HEK293 (cell line): ENCODE measurements at regions not wholly inside any gene's neighbourhood (a gene's known extent, or its start where the extent isn't known, plus 50 kb on each side); places are given as distances from the start of the nearest gene placed in this dataset.
A peak's percentile ranks its signal among the peaks of the same experiment; 100 is the strongest.

Experiments used
- CTCF ChIA-PET: fragments of 350-600 bp; formaldehyde crosslinking; extraction: SDS; loops from one replicate; lab custom pipeline; 2021; ENCODE audit warnings: antibody characterized with exemption; lab: Yijun Ruan, JAX
- POLR2A ChIA-PET: fragments of 300-600 bp; formaldehyde crosslinking; extraction: SDS; loops from one replicate; lab custom pipeline; 2020; ENCODE audit warnings: antibody characterized with exemption, inconsistent platforms; lab: Yijun Ruan, JAX
- H3K27ac ChIP-seq: fragments of 200-500 bp; sonication (Bioruptor generic); 2 replicates; pipeline ENCODE4 v1.5.1; 2014; ENCODE audit warnings: low read depth, low read length, control low read depth, inconsistent platforms; ENCODE audit errors: extremely low read depth
- H3K36me3 ChIP-seq, 2 experiments: fragments of 200-500 bp in 1 of 2; sonication (Bioruptor generic) in 1 of 2; 1 replicate in 1 of 2; 2 replicates in 1 of 2; pipeline ENCODE4 v1.5.1; 2014 to 2017; ENCODE audit warnings: inconsistent platforms in 2 of 2, low read length in 2 of 2; ENCODE audit not compliant: control insufficient read depth in 2 of 2, insufficient read depth in 1 of 2
- H3K4me1 ChIP-seq: fragments of 200-500 bp; sonication (Bioruptor generic); 2 replicates; pipeline ENCODE4 v1.5.1; 2014; ENCODE audit warnings: mild to moderate bottlenecking, low read length, inconsistent platforms; ENCODE audit not compliant: control insufficient read depth, insufficient read depth
- H3K4me3 ChIP-seq: 2 replicates; pipeline ENCODE4 v1.5.1; 2011; ENCODE audit warnings: low read depth, mild to moderate bottlenecking, control low read depth, low read length, moderate library complexity
- H3K9me3 ChIP-seq: fragments of 200-500 bp; sonication (Bioruptor generic); 2 replicates; pipeline ENCODE4 v1.5.1; 2014; ENCODE audit warnings: low read depth, low read length, inconsistent platforms; ENCODE audit not compliant: control insufficient read depth, insufficient read depth
- EGR2 ChIP-seq: fragments of 450-650 bp; formaldehyde crosslinking; IDR thresholded peaks from 2 replicates; pipeline ENCODE4 v1.5.1; 2016; ENCODE audit warnings: low read depth, missing biosample characterization, missing genetic modification characterization
- FEZF1 ChIP-seq: fragments of 450-650 bp; formaldehyde crosslinking; IDR thresholded peaks from 2 replicates; pipeline ENCODE4 v1.5.1; 2016; ENCODE audit warnings: missing biosample characterization, missing genetic modification characterization
- MYNN ChIP-seq: fragments of 450-650 bp; formaldehyde crosslinking; IDR thresholded peaks from 2 replicates; pipeline ENCODE4 v1.5.1; 2016; ENCODE audit warnings: missing biosample characterization, missing genetic modification characterization, borderline replicate concordance
- OSR2 ChIP-seq: fragments of 450-650 bp; formaldehyde crosslinking; IDR thresholded peaks from 2 replicates; pipeline ENCODE4 v1.5.1; 2016; ENCODE audit warnings: missing biosample characterization, missing genetic modification characterization
- PRDM1 ChIP-seq: fragments of 450-650 bp; formaldehyde crosslinking; IDR thresholded peaks from 2 replicates; pipeline ENCODE4; 2016; ENCODE audit warnings: missing biosample characterization, missing genetic modification characterization
- SCRT2 ChIP-seq: fragments of 450-650 bp; formaldehyde crosslinking; IDR thresholded peaks from 2 replicates; pipeline ENCODE4 v1.5.1; 2016; ENCODE audit warnings: missing biosample characterization, missing genetic modification characterization
- TRIM28 ChIP-seq: IDR thresholded peaks from 2 replicates; pipeline ENCODE4 v1.6.1; 2011; ENCODE audit warnings: low read length, control low read depth, borderline replicate concordance
- ZBTB17 ChIP-seq: fragments of 450-650 bp; formaldehyde crosslinking; IDR thresholded peaks from 2 replicates; pipeline ENCODE4 v1.5.1; 2016; ENCODE audit warnings: missing biosample characterization, missing genetic modification characterization
- ZBTB20 ChIP-seq: fragments of 450-650 bp; formaldehyde crosslinking; IDR thresholded peaks from 2 replicates; pipeline ENCODE4 v1.5.1; 2016; ENCODE audit warnings: missing biosample characterization, missing genetic modification characterization
- ZBTB21 ChIP-seq: fragments of 450-650 bp; formaldehyde crosslinking; IDR thresholded peaks from 2 replicates; pipeline ENCODE4 v1.5.1; 2017; ENCODE audit warnings: missing biosample characterization, missing genetic modification characterization
- ZBTB44 ChIP-seq: fragments of 450-650 bp; IDR thresholded peaks from 2 replicates; pipeline ENCODE4 v1.5.1; 2018; ENCODE audit warnings: missing biosample characterization, mild to moderate bottlenecking, missing genetic modification characterization
- ZNF146 ChIP-seq: fragments of 450-650 bp; formaldehyde crosslinking; IDR thresholded peaks from 2 replicates; pipeline ENCODE4 v1.5.1; 2016; ENCODE audit warnings: missing biosample characterization, missing genetic modification characterization
- ZNF302 ChIP-seq: fragments of 450-650 bp; formaldehyde crosslinking; IDR thresholded peaks from 2 replicates; pipeline ENCODE4 v1.5.1; 2016; ENCODE audit warnings: missing biosample characterization, missing genetic modification characterization, low read depth
- ZNF514 ChIP-seq: fragments of 450-650 bp; formaldehyde crosslinking; IDR thresholded peaks from 2 replicates; pipeline ENCODE4 v1.5.1; 2016; ENCODE audit warnings: missing biosample characterization, missing genetic modification characterization
- ZNF521 ChIP-seq: fragments of 450-650 bp; formaldehyde crosslinking; IDR thresholded peaks from 2 replicates; pipeline ENCODE4 v1.5.1; 2017; ENCODE audit warnings: missing biosample characterization, mild to moderate bottlenecking, missing genetic modification characterization
- ZNF529 ChIP-seq: fragments of 450-650 bp; formaldehyde crosslinking; IDR thresholded peaks from 2 replicates; pipeline ENCODE4 v1.5.1; 2017; ENCODE audit warnings: missing genetic modification characterization, missing biosample characterization; ENCODE audit not compliant: insufficient replicate concordance
- ZNF555 ChIP-seq: fragments of 450-650 bp; formaldehyde crosslinking; conservative IDR thresholded peaks from 2 replicates; pipeline ENCODE4 v1.5.1; 2017; ENCODE audit warnings: missing biosample characterization, mild to moderate bottlenecking, missing genetic modification characterization, inconsistent platforms
- ZNF571 ChIP-seq: fragments of 450-650 bp; formaldehyde crosslinking; IDR thresholded peaks from 2 replicates; pipeline ENCODE4 v1.5.0; 2017; ENCODE audit warnings: missing biosample characterization, missing genetic modification characterization
- ZNF777 ChIP-seq: fragments of 450-650 bp; formaldehyde crosslinking; IDR thresholded peaks from 2 replicates; pipeline ENCODE4 v1.5.1; 2017; ENCODE audit warnings: missing biosample characterization, missing genetic modification characterization, borderline replicate concordance
- ZSCAN16 ChIP-seq: fragments of 450-650 bp; formaldehyde crosslinking; IDR thresholded peaks from 2 replicates; pipeline ENCODE4 v1.5.1; 2016; ENCODE audit warnings: missing biosample characterization, missing genetic modification characterization
- ZSCAN18 ChIP-seq: fragments of 450-650 bp; formaldehyde crosslinking; IDR thresholded peaks from 2 replicates; pipeline ENCODE4 v1.5.1; 2016; ENCODE audit warnings: missing biosample characterization, missing genetic modification characterization
- ZXDB ChIP-seq: fragments of 450-650 bp; formaldehyde crosslinking; IDR thresholded peaks from 2 replicates; pipeline ENCODE4 v1.5.1; 2016; ENCODE audit warnings: missing biosample characterization, missing genetic modification characterization
- TF ChIP-seq, protein P1 (sequence below): fragments of 450-650 bp; formaldehyde crosslinking; IDR thresholded peaks from 2 replicates; pipeline ENCODE4 v1.5.1; 2017; ENCODE audit warnings: missing biosample characterization, missing genetic modification characterization
- TF ChIP-seq, protein P2 (sequence below): fragments of 450-650 bp; formaldehyde crosslinking; IDR thresholded peaks from 2 replicates; pipeline ENCODE4 v1.5.1; 2017; ENCODE audit warnings: missing biosample characterization, missing genetic modification characterization
- TF ChIP-seq, protein P3 (sequence below): fragments of 450-650 bp; formaldehyde crosslinking; IDR thresholded peaks from 2 replicates; pipeline ENCODE4 v1.5.1; 2016; ENCODE audit warnings: missing biosample characterization, missing genetic modification characterization
- TF ChIP-seq, protein P4 (sequence below): IDR thresholded peaks from 2 replicates; pipeline ENCODE4 v1.6.1; 2011; ENCODE audit warnings: mild to moderate bottlenecking, low read depth, low read length, borderline replicate concordance

DNA sequence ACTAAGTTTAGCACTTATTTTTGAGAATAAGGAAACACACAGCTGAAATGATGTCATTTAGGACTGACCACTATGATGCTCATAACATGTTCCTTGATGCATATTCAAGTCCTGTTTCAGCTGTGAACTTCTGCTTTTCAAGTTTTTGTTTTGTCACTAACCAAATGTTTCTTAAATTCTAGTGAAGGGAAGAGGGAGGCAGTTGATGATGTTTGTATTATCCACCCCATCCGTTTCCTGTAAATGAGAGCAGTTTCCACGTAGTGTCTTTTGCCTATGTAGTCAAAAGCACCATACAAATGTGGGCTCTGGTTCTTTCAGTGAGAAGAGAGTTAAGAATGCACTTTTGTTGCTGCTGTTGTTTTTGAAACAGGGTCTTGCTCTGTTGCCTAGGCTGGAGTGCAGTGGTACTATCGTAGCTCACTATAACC lies 491.8 kb downstream of the PCNX1 start:
- H3K27ac ChIP-seq = no peak overlapping the region
- POLR2A ChIA-PET = no interaction called here
- CTCF ChIA-PET = no interaction called here

GRCh38 chr14:71400871-71401321 lies 493.6 kb downstream of the PCNX1 start:
- Histone ChIP-seq H3K4me1 (peaks cover 10% of the 10 kb centered on the region), H3K4me3 (no peak overlapping the region), H3K27ac (no peak overlapping the region), H3K9me3 (no peaks in the 10 kb centered on the region), H3K36me3 (no peaks in the 10 kb centered on the region)
- CTCF ChIA-PET = interaction anchor here (1.2 kb wide), 1 partner anchor 192 kb away, joined by 3 read pairs; no protein-coding TSS in a partner anchor
- 0 out of 2 replicates have a peak, but pooled peaks have one; percentile 23 for TF ChIP-seq PRDM1
- TF ChIP-seq OSR2 (tag by site-specific recombination) = peak; percentile 88
- TF ChIP-seq ZNF777 (tag by site-specific recombination) = no peak
- TF ChIP-seq, protein P1, sequence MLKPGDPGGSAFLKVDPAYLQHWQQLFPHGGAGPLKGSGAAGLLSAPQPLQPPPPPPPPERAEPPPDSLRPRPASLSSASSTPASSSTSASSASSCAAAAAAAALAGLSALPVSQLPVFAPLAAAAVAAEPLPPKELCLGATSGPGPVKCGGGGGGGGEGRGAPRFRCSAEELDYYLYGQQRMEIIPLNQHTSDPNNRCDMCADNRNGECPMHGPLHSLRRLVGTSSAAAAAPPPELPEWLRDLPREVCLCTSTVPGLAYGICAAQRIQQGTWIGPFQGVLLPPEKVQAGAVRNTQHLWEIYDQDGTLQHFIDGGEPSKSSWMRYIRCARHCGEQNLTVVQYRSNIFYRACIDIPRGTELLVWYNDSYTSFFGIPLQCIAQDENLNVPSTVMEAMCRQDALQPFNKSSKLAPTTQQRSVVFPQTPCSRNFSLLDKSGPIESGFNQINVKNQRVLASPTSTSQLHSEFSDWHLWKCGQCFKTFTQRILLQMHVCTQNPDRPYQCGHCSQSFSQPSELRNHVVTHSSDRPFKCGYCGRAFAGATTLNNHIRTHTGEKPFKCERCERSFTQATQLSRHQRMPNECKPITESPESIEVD (tag by site-specific recombination) = peak; percentile 97
- no peak for TF ChIP-seq ZBTB21 (tag by site-specific recombination)
- TF ChIP-seq ZBTB17 (tag by site-specific recombination) = 0 out of 2 replicates have a peak, but pooled peaks have one; percentile 13
- no peak for TF ChIP-seq ZSCAN18 (tag by site-specific recombination)
- no peak for TF ChIP-seq EGR2
- TF ChIP-seq ZNF514 (tag by site-specific recombination) = no peak
- 0 out of 2 replicates have a peak, but pooled peaks have one; percentile 19 for TF ChIP-seq ZBTB44
- TF ChIP-seq ZXDB (tag by site-specific recombination) = 0 out of 2 replicates have a peak, but pooled peaks have one; percentile 27
- peak; percentile 69 for TF ChIP-seq TRIM28
- TF ChIP-seq, protein P2, sequence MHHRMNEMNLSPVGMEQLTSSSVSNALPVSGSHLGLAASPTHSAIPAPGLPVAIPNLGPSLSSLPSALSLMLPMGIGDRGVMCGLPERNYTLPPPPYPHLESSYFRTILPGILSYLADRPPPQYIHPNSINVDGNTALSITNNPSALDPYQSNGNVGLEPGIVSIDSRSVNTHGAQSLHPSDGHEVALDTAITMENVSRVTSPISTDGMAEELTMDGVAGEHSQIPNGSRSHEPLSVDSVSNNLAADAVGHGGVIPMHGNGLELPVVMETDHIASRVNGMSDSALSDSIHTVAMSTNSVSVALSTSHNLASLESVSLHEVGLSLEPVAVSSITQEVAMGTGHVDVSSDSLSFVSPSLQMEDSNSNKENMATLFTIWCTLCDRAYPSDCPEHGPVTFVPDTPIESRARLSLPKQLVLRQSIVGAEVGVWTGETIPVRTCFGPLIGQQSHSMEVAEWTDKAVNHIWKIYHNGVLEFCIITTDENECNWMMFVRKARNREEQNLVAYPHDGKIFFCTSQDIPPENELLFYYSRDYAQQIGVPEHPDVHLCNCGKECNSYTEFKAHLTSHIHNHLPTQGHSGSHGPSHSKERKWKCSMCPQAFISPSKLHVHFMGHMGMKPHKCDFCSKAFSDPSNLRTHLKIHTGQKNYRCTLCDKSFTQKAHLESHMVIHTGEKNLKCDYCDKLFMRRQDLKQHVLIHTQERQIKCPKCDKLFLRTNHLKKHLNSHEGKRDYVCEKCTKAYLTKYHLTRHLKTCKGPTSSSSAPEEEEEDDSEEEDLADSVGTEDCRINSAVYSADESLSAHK (tag by site-specific recombination) = no peak; the same call in 1 of the 2 replicates
- TF ChIP-seq ZNF302 (tag by site-specific recombination) = no peak
- TF ChIP-seq ZNF555 (tag by site-specific recombination) = no peak
- TF ChIP-seq ZSCAN16 (tag by site-specific recombination) = no peak
- no peak for TF ChIP-seq ZNF146
- POLR2A ChIA-PET = no interaction called here

More for the DNA sequence above, 491.8 kb downstream of the PCNX1 start:
- Histone ChIP-seq H3K9me3 (no peaks in the 10 kb centered on the region), H3K36me3 (no peaks in the 10 kb centered on the region), H3K4me3 (no peak overlapping the region), H3K4me1 (peaks cover 10% of the 10 kb centered on the region)
- TF ChIP-seq FEZF1 (tag by site-specific recombination) (no peak), SCRT2 (tag by site-specific recombination) (no peak), MYNN (no peak), ZNF529 (no peak), ZXDB (tag by site-specific recombination) (no peak), ZBTB20 (tag by site-specific recombination) (no peak), ZNF571 (tag by site-specific recombination) (no peak), ZNF521 (tag by site-specific recombination) (no peak), OSR2 (tag by site-specific recombination) (no peak)
- TF ChIP-seq, protein P3, sequence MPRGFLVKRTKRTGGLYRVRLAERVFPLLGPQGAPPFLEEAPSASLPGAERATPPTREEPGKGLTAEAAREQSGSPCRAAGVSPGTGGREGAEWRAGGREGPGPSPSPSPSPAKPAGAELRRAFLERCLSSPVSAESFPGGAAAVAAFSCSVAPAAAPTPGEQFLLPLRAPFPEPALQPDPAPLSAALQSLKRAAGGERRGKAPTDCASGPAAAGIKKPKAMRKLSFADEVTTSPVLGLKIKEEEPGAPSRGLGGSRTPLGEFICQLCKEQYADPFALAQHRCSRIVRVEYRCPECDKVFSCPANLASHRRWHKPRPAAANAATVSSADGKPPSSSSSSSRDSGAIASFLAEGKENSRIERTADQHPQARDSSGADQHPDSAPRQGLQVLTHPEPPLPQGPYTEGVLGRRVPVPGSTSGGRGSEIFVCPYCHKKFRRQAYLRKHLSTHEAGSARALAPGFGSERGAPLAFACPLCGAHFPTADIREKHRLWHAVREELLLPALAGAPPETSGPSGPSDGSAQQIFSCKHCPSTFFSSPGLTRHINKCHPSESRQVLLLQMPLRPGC = no peak
- TF ChIP-seq, protein P4, sequence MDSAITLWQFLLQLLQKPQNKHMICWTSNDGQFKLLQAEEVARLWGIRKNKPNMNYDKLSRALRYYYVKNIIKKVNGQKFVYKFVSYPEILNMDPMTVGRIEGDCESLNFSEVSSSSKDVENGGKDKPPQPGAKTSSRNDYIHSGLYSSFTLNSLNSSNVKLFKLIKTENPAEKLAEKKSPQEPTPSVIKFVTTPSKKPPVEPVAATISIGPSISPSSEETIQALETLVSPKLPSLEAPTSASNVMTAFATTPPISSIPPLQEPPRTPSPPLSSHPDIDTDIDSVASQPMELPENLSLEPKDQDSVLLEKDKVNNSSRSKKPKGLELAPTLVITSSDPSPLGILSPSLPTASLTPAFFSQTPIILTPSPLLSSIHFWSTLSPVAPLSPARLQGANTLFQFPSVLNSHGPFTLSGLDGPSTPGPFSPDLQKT = no peak
